ENCODE measurements at regions not wholly inside any gene's neighbourhood (a gene's known extent, or its start where the extent isn't known, plus 50 kb on each side); places are given as distances from the start of the nearest gene placed in this dataset.

DNA sequence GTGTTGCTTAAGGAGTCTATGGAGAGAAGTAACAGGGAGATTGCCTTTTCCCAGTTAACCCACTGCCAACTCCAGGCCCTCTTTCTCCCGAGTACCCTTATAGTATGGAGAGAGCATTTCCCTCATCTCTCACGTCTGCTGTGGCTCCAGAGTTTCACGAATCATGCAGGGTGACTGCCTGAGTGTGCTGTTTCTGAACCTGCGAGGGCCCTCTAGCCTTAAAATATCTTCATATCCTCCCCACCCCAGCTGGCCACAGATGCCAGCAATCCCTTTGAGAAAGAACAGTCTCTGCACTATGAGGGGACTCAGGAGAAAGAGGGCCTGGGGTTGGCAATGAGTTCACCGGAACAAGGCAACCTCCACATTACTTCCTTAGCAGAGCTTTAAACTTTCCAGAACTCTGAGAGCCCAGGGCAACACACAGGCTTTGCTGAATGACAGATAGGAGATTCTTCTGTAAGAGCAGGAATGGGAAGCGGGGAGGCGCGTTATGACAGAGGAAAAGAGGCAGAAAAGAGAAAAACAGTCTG lies 81.6 kb upstream of the ANKH start:
- no TSS peak for BruUV-seq (replicated peaks)
- POLR2A ChIA-PET (ENCODE audit: unreplicated experiment): no interaction called here

DNA sequence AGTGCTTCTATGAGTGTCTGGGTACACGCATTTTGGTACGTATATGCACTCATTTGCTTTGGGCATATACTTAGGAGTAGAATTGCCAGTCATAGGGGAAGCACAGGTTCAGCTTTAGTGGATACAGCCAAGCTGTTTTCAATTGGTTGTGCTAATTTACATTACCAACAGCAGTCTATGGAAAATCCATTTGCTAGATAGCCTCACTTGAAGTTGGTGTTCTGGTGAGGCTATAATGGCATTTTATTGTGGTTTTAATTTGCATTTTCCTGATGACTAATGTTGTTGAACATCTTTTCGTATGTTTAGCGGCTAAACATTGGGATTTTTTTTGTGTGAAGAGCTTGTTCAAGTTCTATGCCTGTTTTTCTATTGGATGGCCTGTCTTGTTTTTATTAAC lies 76.8 kb upstream of the ANKH start:
- intact Hi-C loops (cut with micrococcal nuclease): no loop called here
- H3K4me2 ChIP-seq (ENCODE audit: low read length): no peak overlapping the region
- peaks cover 1% of the 10 kb centered on the region; the same call in 1 of the 2 replicates for H3K27me3 ChIP-seq (ENCODE audit: low read length)
- no peak for TF ChIP-seq EZH2phosphoT487 (IDR thresholded peaks at IDR 0.05; ENCODE audit: borderline replicate concordance, low read length)
- TF ChIP-seq, protein P1, sequence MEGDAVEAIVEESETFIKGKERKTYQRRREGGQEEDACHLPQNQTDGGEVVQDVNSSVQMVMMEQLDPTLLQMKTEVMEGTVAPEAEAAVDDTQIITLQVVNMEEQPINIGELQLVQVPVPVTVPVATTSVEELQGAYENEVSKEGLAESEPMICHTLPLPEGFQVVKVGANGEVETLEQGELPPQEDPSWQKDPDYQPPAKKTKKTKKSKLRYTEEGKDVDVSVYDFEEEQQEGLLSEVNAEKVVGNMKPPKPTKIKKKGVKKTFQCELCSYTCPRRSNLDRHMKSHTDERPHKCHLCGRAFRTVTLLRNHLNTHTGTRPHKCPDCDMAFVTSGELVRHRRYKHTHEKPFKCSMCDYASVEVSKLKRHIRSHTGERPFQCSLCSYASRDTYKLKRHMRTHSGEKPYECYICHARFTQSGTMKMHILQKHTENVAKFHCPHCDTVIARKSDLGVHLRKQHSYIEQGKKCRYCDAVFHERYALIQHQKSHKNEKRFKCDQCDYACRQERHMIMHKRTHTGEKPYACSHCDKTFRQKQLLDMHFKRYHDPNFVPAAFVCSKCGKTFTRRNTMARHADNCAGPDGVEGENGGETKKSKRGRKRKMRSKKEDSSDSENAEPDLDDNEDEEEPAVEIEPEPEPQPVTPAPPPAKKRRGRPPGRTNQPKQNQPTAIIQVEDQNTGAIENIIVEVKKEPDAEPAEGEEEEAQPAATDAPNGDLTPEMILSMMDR (conservative IDR thresholded peaks at IDR 0.05; ENCODE audit: low read depth, low read length): no peak
- no peak for TF ChIP-seq EZH2 (IDR thresholded peaks at IDR 0.05; ENCODE audit: low read length, unreplicated experiment)
- no peaks in the 10 kb centered on the region for H3K36me3 ChIP-seq (ENCODE audit: low read depth, low read length)
- ChIA-PET POLR2A (ENCODE audit: unreplicated experiment) (no interaction called here), CTCF (no interaction called here)
- H3K27ac ChIP-seq (ENCODE audit: low read length): no peak overlapping the region
- H3K9me2 ChIP-seq (replicated peaks; ENCODE audit: low read length): no peaks in the 10 kb centered on the region
- DNase-seq: no peak
- no TSS peak for BruUV-seq (replicated peaks)
- H3F3A ChIP-seq (ENCODE audit: low read length, unreplicated experiment): no peaks in the 10 kb centered on the region
- H3K9ac ChIP-seq (ENCODE audit: low read length): no peak overlapping the region
- H2AFZ ChIP-seq (ENCODE audit: low read length): no peak overlapping the region
- peaks cover 4% of the 10 kb centered on the region for H3K4me1 ChIP-seq (ENCODE audit: insufficient read depth, low read length)
- no peaks in the 10 kb centered on the region for H3K9me3 ChIP-seq (ENCODE audit: low read length)
- H4K20me1 ChIP-seq (ENCODE audit: low read length): no peaks in the 10 kb centered on the region
- no peak for ATAC-seq
- H3K79me2 ChIP-seq (ENCODE audit: low read length): no peaks in the 10 kb centered on the region
- no peak overlapping the region for H3K4me3 ChIP-seq (ENCODE audit: low read length)

More for the DNA sequence above, 81.6 kb upstream of the ANKH start:
- 0 out of 2 replicates have a peak, but pooled peaks cover under 1% of the 10 kb centered on the region for H3K4me1 ChIP-seq (ENCODE audit: insufficient read depth, low read length)
- TF ChIP-seq EZH2phosphoT487 (IDR thresholded peaks at IDR 0.05; ENCODE audit: borderline replicate concordance, low read length): no peak
- TF ChIP-seq, protein P1 (conservative IDR thresholded peaks at IDR 0.05; ENCODE audit: low read depth, low read length): no peak
- TF ChIP-seq EZH2 (IDR thresholded peaks at IDR 0.05; ENCODE audit: low read length, unreplicated experiment): no peak
- H2AFZ ChIP-seq (ENCODE audit: low read length): no peak overlapping the region
- intact Hi-C loops (cut with micrococcal nuclease): no loop called here
- no peak overlapping the region for H3K4me2 ChIP-seq (ENCODE audit: low read length)
- no peaks in the 10 kb centered on the region for H3K9me2 ChIP-seq (replicated peaks; ENCODE audit: low read length)
- no peak overlapping the region for H3K4me3 ChIP-seq (ENCODE audit: low read length)
- H4K20me1 ChIP-seq (ENCODE audit: low read length): no peaks in the 10 kb centered on the region
- H3F3A ChIP-seq (ENCODE audit: low read length, unreplicated experiment): no peaks in the 10 kb centered on the region
- no peak overlapping the region for H3K27ac ChIP-seq (ENCODE audit: low read length)
- H3K36me3 ChIP-seq (ENCODE audit: low read depth, low read length): no peaks in the 10 kb centered on the region
- CTCF ChIA-PET: no interaction called here
- DNase-seq (no peak), ATAC-seq (no peak)
- no peaks in the 10 kb centered on the region for H3K27me3 ChIP-seq (ENCODE audit: low read length)
- no peak overlapping the region for H3K9ac ChIP-seq (ENCODE audit: low read length)
- no peaks in the 10 kb centered on the region for H3K9me3 ChIP-seq (ENCODE audit: low read length)
- no peaks in the 10 kb centered on the region for H3K79me2 ChIP-seq (ENCODE audit: low read length)

DNA sequence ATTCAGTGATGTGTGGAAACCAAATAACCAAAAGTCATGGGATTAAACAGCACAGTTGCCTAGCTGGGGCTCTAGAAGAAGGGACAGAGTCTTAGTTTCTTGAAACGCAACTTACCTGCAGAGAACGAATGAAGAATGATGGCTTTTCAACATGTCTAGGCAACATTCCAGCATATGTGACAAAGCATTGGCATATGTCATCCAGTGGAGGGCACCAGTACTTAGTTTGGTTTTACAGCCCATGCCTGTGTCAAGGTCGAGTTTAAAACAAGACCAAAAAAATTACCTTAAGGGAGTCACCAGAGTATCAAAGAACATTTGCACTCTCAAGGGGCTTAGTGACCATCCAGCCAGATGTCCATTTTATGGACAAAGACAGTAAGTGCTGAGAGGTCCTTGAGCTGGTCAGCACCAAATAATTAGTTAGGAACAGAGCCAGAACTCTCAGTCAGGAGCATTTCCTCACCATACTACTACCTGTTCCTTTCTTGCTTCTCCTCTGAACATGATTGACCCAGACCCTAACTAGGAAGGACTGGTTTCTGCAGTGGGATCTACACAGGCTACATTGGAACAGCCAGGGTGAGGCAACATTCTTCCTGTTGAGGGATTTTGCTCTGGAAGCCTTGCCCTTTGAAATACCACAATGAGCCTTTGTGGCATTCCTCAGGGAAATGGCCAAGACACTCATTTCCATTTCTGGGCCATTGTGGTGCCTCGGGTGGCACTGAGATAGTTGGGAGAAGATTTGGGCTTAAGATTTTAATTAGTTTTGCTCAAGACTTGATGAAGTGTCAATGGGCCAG lies 75.4 kb upstream of the ANKH start:
- no peaks in the 10 kb centered on the region for H3K79me2 ChIP-seq (ENCODE audit: low read length)
- H3F3A ChIP-seq (ENCODE audit: low read length, unreplicated experiment): no peaks in the 10 kb centered on the region
- no peak overlapping the region for H2AFZ ChIP-seq (ENCODE audit: low read length)

More for the DNA sequence above, 75.4 kb upstream of the ANKH start:
- no peak overlapping the region for H3K27ac ChIP-seq (ENCODE audit: low read length)
- intact Hi-C loops (cut with micrococcal nuclease): loop anchor here (1.0 kb wide), 2 partner anchors 56 to 220 kb away; no protein-coding TSS in a partner anchor
- TF ChIP-seq, protein P1 (conservative IDR thresholded peaks at IDR 0.05; ENCODE audit: low read depth, low read length): peak; percentile 77
- no peak for TF ChIP-seq EZH2 (IDR thresholded peaks at IDR 0.05; ENCODE audit: low read length, unreplicated experiment)
- no peaks in the 10 kb centered on the region for H3K9me2 ChIP-seq (replicated peaks; ENCODE audit: low read length)
- CTCF ChIA-PET: no interaction called here
- ATAC-seq (no peak), DNase-seq (peak; percentile 75)
- no peak overlapping the region for H3K9ac ChIP-seq (ENCODE audit: low read length)
- POLR2A ChIA-PET (ENCODE audit: unreplicated experiment): no interaction called here
- no peaks in the 10 kb centered on the region for H4K20me1 ChIP-seq (ENCODE audit: low read length)
- no peak overlapping the region for H3K4me3 ChIP-seq (ENCODE audit: low read length)
- no peaks in the 10 kb centered on the region for H3K36me3 ChIP-seq (ENCODE audit: low read depth, low read length)
- BruUV-seq (replicated peaks): no TSS peak
- peaks cover 7% of the 10 kb centered on the region; the same call in 1 of the 2 replicates for H3K27me3 ChIP-seq (ENCODE audit: low read length)
- H3K9me3 ChIP-seq (ENCODE audit: low read length): no peaks in the 10 kb centered on the region
- no peak overlapping the region for H3K4me2 ChIP-seq (ENCODE audit: low read length)
- H3K4me1 ChIP-seq (ENCODE audit: insufficient read depth, low read length): peaks cover 4% of the 10 kb centered on the region

Measured in PC-3 (cell line).